NCI-H82 treated with DMSO at 0.1 percent for 48 hours (cell line): ENCODE measurements at regions not wholly inside any gene's neighbourhood (a gene's known extent, or its start where the extent isn't known, plus 50 kb on each side); places are given as distances from the start of the nearest gene placed in this dataset.
A peak's percentile ranks its signal among the peaks of the same experiment; 100 is the strongest.
"Not testable (repeated sequence)": the region's sequence is repeated elsewhere in the genome, so short reads cannot be mapped to it uniquely, and the experiment has no call there.

Source experiments
- DNase-seq: peaks from one replicate; lab custom pipeline; 2025; ENCODE audit not compliant: unreplicated experiment; lab: John Stamatoyannopoulos, UW

- no peak for DNase-seq
These were observed 156.5 kb upstream of the SGCD start for GRCh38 chr5:156170351-156170961.

GRCh38 chr5:156174225-156174624 is 152.7 kb upstream of the SGCD start:
- no peak for DNase-seq

GRCh38 chr5:156178117-156178516 is 148.8 kb upstream of the SGCD start:
- no peak for DNase-seq

GRCh38 chr5:156181656-156182055 is 145.3 kb upstream of the SGCD start:
- DNase-seq, result peak; percentile 18

GRCh38 chr5:156182174-156182967 is 144.6 kb upstream of the SGCD start:
- no peak for DNase-seq

- no peak for DNase-seq
These were observed 140.2 kb upstream of the SGCD start for GRCh38 chr5:156186760-156187159.

GRCh38 chr5:156188016-156188415 is 138.9 kb upstream of the SGCD start:
- no peak for DNase-seq

GRCh38 chr5:156189628-156190027 is 137.3 kb upstream of the SGCD start:
- DNase-seq, result no peak

GRCh38 chr5:156191547-156191946 is 135.4 kb upstream of the SGCD start:
- DNase-seq, result no peak

- DNase-seq, result no peak
These were observed 129.8 kb upstream of the SGCD start for GRCh38 chr5:156197042-156197635.

GRCh38 chr5:156199045-156199444 is 127.9 kb upstream of the SGCD start:
- DNase-seq, result no peak

- no peak for DNase-seq
These were observed 125.8 kb upstream of the SGCD start for GRCh38 chr5:156200938-156201787.

- DNase-seq, result no peak
These were observed 125.1 kb upstream of the SGCD start for GRCh38 chr5:156201788-156202403.

- no peak for DNase-seq
These were observed 118.7 kb upstream of the SGCD start for GRCh38 chr5:156208271-156208670.

- peak; percentile 2 for DNase-seq
These were observed 108.4 kb upstream of the SGCD start for GRCh38 chr5:156218367-156219158.

- DNase-seq, result peak; percentile 88
These were observed 107.4 kb upstream of the SGCD start for GRCh38 chr5:156219483-156220005.

- peak; percentile 90 for DNase-seq
These were observed 105.1 kb upstream of the SGCD start for GRCh38 chr5:156221816-156222215.

- DNase-seq, result peak; percentile 19
These were observed 103.4 kb upstream of the SGCD start for GRCh38 chr5:156223547-156223946.

- DNase-seq, result not testable (repeated sequence)
These were observed 100.5 kb upstream of the SGCD start for GRCh38 chr5:156226485-156226884.

GRCh38 chr5:156230887-156231286 is 96.1 kb upstream of the SGCD start:
- no peak for DNase-seq
